GM19438 (cell line): ENCODE measurements at regions not wholly inside any gene's neighbourhood (a gene's known extent, or its start where the extent isn't known, plus 50 kb on each side); places are given as distances from the start of the nearest gene placed in this dataset.
"Not testable (repeated sequence)": the region's sequence is repeated elsewhere in the genome, so short reads cannot be mapped to it uniquely, and the experiment has no call there.

Experiments used
- ATAC-seq: cut with Tn5 transposase; IDR thresholded peaks from one replicate; pipeline ENCODE4 v1.9.1; 2021; ENCODE audit warnings: low read depth; ENCODE audit not compliant: unreplicated experiment

DNA sequence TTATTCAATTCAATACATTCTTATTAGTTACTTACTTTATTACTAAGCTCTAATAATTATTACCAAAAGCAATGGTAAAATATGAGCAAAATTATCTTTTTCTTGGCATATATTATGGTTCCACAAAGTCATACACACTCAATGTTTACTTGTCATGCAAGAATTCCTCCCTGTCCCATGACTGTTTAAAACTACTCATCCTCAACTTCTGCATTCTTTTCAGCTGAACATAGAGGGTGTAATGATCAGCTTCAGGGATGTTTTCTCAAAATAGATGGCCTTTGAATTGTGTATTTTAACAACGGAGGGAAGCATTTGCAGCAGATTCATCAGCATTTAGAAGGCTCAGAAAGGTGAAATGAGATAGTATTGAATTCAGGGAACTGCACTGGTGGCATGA, 499.0 kb downstream of the RWDD3 start:
- ATAC-seq: no peak

DNA sequence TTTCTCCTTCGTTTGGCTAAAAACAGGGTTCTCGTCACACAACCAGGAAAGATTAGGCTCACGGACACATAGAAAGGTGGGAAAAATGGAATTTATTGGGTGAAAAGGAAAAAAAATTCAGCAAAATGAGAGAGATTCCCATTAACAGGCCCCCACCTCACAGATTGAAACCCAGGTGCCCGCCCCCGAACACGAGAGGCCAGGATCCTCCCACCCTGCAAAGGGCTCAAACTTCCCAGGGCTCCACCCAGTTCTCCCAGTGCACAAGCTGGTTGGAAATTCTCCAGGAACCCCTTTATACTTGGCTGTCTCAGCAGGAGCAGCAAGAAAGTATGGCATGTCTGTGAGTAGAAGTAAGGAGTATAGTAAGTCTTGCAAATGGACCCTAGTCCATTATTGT, 499.7 kb downstream of the RWDD3 start:
- ATAC-seq: no peak

DNA sequence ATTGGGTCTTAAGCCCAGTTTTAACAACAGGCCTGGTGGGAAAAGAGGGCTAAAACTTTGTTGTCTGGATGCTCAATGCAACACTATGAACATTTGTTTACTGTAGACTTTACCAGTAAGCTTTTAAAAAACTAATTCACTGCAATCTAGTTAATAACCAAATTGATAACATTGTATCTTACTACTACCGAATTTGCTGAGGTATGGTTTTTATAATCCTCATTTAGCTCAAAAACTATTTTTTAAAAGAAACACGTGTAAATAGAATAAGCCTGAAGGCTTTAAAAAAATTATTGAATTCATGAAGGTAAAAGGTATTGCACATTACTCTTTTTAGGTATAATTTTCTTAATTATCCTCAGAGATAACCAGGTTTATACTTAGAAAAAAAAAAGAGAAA, 500.6 kb downstream of the RWDD3 start:
- no peak for ATAC-seq

DNA sequence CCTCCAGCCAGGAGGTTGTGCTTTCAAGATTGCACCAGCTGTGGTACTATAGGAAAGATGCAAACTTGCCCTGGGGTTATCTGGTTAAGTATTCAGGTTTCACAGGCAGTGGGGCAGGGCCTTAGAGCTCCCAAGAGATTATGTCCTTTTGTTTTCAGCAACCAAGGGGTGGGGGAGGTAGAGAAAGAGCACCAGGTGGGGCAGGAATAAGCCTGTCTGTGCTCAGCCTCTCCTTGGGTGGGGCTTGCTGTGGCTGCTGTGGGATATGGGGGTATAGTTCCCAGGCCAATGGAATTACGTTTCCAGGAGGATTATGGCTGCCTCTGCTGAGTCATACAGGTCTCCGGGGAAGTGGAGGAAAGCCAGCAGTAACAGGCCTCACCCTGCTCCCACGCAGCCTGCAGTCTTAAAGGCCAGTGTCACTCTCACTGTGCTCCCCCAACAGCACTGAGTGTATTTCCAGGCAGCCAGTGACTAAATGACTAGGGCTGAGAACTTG, 508.6 kb downstream of the RWDD3 start:
- ATAC-seq: no peak

DNA sequence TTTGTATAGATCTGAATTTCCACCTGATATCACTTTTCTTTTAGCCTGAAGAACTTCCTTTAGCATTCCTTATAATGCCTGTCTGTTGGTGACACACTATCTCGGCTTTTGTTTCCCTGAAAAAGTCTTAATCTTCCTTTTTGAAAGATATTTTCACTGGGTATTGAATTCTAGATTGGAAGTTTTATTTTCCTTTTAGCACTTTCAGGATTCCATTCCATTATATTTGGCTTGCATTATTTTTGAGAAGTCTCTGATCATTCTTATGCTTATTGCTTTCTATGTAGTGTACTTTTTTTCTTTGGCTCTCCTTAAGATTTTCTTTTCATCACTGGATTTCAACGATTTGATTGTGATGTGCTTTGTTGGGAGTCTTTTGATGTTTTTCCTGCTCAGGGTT, 510.7 kb downstream of the RWDD3 start:
- ATAC-seq: no peak

DNA sequence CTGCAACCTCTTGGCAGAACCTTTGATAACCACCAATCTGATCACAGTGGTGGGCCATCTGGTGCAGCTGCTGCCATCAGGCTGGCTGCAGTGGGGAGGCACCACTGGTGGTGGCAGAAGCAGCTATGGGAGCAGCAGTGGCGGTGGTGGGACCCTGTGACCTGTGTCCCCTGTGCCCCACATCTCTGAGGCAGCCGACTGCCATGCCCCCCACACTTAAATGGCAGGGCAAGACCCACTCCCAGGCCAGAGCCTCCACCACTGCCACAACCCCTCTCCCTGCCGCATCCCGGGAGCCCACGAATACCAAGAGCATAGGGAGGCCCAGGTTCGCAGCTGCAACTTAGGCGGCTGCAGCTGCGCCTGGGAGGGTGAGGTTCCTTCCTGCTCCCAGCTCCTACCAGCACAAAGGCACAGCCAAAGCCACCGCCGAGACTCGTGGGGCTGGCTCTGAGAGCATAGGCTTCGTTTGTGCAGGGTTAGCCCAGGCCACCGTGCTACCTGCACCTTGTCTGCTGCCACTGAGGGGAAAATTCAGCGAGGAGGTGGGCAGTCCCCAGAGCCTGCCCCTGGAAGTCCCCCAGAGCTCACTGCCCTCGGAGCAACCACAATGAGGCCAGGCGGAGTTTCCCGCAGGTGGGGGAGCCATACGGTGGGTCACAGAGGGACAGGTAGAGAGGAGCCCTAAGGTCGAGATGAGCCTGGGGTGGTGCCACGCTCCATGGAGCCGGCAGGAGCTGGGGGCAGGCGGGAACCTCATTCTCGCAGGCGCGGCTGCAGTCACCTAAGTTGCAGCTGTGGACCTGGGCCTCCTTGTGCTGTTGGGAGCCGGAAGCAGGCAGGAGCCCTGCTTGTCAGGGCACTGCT, 518.7 kb downstream of the RWDD3 start:
- no peak for ATAC-seq

DNA sequence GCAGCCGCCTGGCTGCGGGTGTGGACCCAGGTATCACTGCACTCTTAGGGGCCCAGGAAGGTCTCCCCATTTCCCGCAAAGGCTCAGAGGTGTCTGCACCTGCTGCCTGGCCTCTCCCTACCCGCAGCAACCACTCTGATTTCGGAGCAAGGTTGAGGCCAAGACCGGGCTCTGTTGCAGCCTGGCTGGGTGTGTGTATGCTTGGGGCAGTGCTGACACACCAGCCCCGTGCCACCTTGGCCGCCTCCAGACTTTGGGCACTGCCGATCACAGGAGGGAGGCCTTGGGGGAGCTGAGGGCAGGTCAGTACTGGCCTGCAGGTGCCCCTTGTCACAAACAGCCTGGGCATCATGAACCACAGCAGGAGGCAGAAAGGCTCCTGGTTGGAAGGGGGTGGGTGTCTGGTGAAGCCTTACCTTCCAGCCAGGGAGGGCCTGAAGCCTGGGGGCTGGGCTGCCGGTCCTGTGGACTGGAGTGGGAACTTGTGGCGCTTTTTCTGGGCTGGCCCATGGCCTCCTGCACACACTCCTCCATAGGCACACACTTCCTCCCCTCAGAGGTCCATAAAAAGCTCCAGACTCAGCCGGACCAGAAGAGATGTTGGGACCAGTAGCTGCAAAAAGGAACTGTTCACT, 519.5 kb downstream of the RWDD3 start:
- no peak for ATAC-seq

DNA sequence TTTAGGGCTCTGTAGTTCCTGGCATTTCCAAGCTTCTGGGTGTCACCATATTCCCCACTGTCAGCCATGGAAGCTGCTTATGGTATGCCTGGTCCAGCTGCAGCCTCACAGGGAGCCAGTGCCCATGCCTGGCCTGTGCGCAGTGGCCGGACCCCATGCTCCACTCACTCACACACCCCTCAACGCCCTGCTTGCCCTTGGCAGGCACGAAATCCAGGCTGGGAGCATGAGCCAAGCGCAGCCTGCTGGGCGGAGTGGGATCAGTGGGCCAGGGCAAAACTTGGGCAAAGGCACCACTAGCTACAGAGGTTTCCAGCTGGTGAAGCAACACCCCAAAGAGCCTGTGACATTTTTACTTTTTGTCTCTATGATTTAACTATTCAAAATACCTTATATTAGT, 520.4 kb downstream of the RWDD3 start:
- ATAC-seq: no peak

DNA sequence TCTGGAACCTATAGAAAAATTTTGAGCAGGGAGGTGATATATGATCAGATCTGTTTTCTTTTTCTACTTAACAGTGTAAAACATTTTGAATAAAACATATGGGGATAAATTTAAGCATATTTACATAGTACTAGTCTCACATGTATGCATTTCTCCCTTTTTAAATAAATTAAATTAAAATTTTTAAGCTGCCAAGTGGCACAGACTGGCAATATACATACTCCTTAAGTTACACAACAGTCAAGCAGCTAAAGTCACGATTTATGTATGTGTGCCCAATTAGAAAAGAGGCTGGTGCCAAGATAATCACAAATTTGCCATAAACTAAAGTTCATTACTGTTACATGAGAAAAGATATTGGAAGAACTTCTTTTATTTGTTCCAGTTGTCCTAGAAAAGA, 532.0 kb downstream of the RWDD3 start:
- no peak for ATAC-seq

DNA sequence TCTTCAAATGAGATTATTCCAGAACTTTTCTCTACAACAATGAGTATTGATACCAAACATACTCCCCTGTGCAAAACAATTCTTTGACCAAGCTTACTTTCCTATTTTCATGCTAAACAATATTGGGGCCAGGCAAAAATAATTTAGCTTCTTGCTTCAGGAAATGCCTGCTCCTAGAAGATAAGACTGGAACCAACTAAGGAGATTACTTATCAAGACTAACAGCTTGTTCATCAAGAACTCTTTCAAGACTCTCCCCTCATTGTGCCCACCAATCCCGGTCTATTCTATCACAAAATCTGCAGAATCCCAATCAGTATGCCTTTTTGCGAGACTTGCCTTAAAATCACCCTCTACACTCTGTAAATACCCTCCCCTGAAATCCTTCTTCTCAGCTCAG, 536.6 kb downstream of the RWDD3 start:
- ATAC-seq: no peak

DNA sequence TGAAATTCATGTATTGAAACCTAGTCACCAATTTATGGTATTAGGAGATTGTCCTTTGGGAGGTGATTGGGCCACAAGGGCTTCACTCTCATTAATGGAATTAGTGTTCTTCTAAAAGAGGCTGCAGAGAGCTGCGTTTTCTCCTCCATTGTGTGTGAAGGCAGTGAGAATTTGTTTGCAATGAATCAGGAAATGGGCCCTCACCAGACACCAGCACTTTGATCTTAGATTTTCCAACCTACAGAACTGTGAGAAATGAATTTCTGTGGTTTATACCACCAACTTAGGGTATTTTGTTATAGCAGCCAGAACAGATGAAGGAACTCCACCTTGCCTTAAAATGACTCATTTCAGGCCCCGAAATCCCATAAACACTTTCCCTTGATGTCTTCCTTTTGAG, 544.2 kb downstream of the RWDD3 start:
- no peak for ATAC-seq

DNA sequence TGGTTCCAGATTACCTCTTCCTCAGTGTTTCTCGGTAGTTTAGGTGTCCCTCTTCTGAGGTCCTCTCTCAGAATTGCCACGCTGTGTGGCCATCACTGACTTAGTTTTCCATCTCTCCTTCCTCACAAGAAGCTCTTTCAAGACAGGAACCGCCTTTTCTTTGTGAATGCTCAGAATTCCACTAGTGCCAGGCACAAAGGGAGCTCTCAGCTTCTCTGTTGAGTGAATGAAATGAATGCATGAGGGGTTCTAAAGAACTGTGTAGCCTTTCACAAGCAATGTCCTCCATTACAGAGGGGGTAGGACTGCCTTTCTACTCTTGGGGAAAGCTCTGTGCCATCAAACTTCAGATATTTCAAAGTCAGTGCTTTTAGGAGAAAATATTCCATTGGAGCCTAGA, 546.8 kb downstream of the RWDD3 start:
- no peak for ATAC-seq

DNA sequence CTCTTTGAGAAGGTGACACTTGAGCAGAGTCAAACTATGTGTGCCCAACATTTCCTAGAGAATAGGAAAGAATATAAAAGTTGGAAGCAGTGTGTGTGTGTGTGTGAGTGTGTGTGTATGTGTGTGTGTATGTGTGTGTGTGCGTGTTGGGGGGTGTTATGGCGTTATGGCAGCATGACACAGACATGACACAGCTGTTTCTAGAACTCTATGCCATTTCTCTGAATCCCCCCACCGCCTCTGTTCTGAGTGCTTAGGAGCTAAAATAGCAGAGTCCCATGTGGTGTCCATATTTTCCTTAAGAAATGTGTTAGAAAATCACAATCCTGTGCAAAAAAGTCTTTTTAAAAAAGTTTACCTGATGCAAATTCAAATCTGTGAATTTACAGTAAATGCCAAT, 556.1 kb downstream of the RWDD3 start:
- no peak for ATAC-seq

DNA sequence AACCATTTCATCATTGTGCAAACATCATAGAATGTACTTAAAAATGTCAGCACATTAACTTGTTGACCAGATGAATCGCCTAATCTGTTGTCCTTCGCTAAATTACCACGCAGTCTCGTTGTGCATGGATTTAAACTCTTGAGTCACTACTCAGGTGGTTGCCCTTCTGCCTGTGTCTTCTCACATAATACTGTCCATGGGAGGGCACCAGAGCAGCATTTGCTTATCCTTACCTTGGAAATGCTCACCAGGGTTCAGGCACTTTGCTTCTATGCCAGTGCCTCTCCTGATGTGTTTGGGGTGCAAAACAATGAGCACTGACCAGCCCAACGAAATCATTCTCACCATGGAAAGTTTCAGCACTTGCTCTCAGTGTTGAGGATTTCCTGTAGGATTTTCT, 559.9 kb downstream of the RWDD3 start:
- no peak for ATAC-seq

DNA sequence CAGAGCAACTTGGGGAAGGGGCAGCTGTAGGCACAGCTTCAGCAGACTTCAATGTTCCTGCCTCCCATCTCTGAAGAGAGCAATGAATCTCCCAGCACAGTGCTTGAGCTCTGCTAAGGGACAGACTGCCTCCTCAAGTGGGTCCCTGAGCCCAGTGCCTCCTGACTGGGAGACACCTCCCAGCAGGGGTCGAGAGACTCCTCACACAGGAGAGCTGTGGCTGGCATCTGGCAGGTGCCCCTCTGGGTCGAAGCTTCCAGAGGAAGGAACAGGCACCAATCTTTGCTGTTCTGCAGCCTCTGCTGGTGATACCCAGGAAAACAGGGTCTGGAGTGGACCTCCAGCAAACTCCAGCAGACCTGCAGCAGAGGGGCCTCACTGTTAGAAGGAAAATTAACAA, 563.8 kb downstream of the RWDD3 start:
- not testable (repeated sequence) for ATAC-seq

DNA sequence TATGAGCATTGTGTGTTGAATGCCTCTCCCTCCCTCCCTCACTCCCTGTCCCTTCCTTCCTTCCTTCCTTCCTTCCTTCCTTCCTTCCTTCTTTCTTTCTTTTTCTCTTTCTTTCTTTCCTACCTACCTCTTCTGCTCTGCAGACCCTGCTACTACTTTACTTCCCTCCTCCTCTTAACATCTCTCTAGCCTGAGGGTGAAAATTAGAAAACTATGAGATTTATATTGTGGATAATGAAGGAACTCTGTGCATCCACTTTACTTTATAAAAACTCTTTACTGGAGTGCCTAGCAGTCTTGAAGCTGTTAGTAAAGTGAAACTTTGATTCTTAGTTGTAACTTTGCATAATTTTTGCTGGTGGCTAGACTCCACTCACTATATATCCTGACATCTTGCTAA, 572.2 kb downstream of the RWDD3 start:
- no peak for ATAC-seq

DNA sequence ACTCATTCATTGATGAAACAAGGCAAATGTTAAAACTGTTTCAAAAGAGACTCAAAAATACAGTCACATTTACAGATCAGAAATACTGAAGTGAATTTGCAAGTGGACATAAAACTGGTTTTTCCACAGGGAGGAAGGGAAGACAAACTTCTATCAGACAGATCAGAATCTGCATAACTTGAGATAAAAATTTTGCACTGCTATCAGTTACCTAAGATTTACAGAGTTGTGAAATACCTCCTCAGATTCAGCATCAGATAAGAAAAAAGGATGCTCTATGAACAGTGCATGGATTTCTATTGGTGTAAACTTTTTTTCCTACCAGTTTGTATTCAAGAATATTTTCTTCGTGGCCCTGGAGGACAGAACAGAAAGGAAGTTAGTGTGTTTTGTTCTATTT, 575.4 kb downstream of the RWDD3 start:
- ATAC-seq: no peak

DNA sequence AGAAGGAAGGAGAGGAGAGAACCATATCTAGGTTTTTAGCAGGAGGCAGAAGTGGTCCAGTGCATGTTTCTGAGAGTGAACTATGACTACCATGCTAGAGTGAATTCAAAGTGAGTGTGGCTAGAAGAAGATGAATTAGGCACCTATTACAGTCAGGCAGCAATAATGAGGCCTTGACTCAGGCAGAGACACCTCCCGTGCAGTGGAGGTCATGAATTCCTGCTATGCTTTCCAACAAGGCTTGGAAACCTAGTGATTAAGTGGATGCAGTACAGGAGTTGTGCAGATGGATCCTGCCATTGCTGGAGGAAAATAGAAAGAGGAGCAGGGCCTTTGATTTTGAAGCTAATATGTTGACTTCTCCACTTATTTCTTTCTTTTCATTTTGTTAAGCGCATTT, 581.5 kb downstream of the RWDD3 start:
- no peak for ATAC-seq

DNA sequence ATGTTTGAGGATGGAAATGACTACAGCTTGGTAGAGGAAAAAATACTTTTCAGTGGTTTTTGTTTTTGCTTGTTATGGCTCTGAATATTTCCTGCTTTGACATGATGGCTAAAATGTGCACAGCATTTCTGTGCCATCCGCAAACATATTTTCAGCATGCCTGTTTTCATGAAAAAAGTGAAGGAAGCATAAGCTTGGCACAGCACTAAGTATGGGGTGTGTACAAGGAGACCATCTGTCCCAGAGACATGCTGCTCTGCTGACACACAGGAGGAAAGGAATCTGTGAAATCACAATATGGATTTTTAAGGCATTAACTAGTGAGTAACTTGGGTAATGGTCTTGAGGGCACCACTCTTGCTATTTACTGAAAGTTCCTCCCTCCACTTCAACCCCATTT, 595.5 kb downstream of the RWDD3 start:
- ATAC-seq: no peak

DNA sequence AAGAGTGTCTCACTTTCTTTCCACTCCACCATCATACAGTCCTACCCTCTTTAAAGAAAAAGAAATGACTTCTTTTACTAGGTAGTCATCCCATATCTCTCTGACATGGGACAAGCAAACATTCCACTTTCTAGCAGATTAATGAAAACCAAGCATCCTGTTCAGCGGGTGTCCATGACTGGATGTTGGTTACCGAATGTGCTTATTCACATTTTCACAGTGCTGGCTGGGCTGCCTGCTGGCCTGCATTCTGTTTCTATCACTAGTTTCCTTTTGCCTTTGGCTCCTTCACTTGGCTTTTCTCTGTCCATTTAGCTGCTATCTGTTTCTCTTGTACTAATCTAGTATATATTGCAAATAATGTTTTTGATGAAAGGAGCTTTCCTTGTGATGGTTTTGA, 598.4 kb downstream of the RWDD3 start:
- no peak for ATAC-seq

DNA sequence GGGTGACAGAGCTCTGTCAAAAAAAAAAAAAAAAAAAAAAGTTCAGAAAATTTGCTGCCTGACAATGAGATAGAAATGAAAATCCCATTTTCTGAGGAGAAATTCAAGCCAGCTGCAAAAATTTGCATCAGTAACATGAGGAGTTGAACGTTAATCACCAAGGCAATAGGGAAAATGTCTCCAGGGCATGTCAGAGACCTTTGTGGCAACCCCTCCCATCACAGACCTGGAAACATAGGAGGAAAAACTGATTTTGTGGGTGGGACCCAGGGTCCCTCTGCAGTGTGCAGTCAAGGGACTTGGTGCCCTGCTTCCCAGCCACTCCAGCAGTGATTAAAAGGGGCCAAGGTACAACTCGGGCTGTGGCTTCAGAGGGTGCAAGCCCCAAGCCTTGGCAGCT, 615.4 kb downstream of the RWDD3 start:
- no peak for ATAC-seq

DNA sequence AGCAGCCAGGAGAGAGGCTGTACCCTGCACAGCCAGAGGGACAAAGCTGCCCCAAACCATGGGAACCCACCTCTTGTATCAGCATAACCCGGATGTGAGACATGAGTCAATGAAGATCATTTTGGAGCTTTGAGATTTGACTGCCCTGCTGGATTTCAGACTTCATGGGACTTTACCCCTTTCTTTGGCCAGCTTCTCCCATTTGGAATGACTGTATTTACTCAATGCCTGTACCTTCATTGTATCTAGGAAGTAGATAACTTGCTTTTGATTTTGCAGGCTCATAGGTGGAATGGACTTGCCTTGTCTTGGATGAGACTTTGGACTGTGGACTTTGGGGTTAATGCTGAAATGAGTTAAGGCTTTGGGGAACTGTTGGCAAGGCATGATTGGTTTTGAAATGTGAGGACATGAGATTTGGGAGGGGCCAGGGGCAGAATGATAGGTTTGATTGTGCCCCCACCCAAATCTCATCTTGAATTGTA, 616.2 kb downstream of the RWDD3 start:
- ATAC-seq: no peak
